Lower leg skin (tissue), 3 donors: ENCODE measurements at regions not wholly inside any gene's neighbourhood (a gene's known extent, or its start where the extent isn't known, plus 50 kb on each side); places are given as distances from the start of the nearest gene placed in this dataset.

ENCODE experiments used
- POLR2A ChIP-seq, 2 donors: fragments of 450-650 bp; IDR thresholded peaks; one replicate each; pipeline ENCODE4 v1.6.1; 2016 to 2017; ENCODE audit warnings: antibody characterized with exemption in 2 of 2, mild to moderate bottlenecking in 1 of 2, moderate library complexity in 1 of 2
- TF ChIP-seq, protein P1 (sequence below), 3 donors: fragments of 450-650 bp; IDR thresholded peaks; one replicate each; pipeline ENCODE4 v1.5.1; 2016; ENCODE audit warnings: antibody characterized with exemption in 3 of 3, mild to moderate bottlenecking in 3 of 3, moderate library complexity in 2 of 3

DNA sequence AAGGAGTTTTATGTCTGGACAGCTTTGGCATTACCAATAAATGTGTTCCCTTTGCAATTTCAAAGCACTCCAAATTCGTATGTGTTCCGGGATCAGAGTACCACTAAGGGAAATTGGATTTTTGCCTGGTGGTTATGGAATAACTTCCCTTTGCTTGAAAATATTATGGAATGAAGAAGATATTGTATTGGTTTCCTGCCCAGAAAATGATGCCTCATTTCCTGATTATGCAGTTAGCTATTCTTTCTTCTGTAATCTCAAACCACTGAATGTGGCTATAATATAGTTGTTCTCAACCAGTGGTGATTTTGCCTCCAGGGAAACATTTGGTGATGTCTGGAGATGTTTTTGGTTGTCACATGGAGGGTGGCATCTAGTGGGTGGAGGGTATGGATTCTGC, 142.9 kb downstream of the PCDH7 start:
- TF ChIP-seq, protein P1, sequence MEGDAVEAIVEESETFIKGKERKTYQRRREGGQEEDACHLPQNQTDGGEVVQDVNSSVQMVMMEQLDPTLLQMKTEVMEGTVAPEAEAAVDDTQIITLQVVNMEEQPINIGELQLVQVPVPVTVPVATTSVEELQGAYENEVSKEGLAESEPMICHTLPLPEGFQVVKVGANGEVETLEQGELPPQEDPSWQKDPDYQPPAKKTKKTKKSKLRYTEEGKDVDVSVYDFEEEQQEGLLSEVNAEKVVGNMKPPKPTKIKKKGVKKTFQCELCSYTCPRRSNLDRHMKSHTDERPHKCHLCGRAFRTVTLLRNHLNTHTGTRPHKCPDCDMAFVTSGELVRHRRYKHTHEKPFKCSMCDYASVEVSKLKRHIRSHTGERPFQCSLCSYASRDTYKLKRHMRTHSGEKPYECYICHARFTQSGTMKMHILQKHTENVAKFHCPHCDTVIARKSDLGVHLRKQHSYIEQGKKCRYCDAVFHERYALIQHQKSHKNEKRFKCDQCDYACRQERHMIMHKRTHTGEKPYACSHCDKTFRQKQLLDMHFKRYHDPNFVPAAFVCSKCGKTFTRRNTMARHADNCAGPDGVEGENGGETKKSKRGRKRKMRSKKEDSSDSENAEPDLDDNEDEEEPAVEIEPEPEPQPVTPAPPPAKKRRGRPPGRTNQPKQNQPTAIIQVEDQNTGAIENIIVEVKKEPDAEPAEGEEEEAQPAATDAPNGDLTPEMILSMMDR (IDR thresholded peaks at IDR 0.05), result no peak
- TF ChIP-seq POLR2A (IDR thresholded peaks at IDR 0.05), result no peak
